ENCODE measurements at regions not wholly inside any gene's neighbourhood (a gene's known extent, or its start where the extent isn't known, plus 50 kb on each side); places are given as distances from the start of the nearest gene placed in this dataset.

- no TSS peak for BruUV-seq (replicated peaks)
- ChIA-PET CTCF (no interaction called here), POLR2A (ENCODE audit: unreplicated experiment) (no interaction called here)
- Histone ChIP-seq H4K91ac (ENCODE audit: insufficient read depth, low read depth, low read length) (no peak overlapping the region), H4K5ac (ENCODE audit: low read depth, low read length) (no peak overlapping the region), H3K79me1 (ENCODE audit: low read depth in 1 of 2, low read length in 2 of 2) (no peaks in the 10 kb centered on the region), H3K4me1 (ENCODE audit: control insufficient read depth, insufficient read depth, low read length) (no peaks in the 10 kb centered on the region), H3K4ac (ENCODE audit: low read depth, low read length) (no peak overlapping the region), H3K9me3 (ENCODE audit: control insufficient read depth, insufficient read depth, low read length) (no peaks in the 10 kb centered on the region), H4K20me1 (ENCODE audit: insufficient read depth, low read length) (no peaks in the 10 kb centered on the region), H2AK9ac (replicated peaks; ENCODE audit: low read depth, low read length, poor library complexity) (no peak overlapping the region), H3K9me1 (ENCODE audit: insufficient read depth, low read length) (no peaks in the 10 kb centered on the region), H2BK20ac (ENCODE audit: low read depth, low read length) (no peak overlapping the region), H3K27me3 (ENCODE audit: control insufficient read depth, insufficient read depth, low read length) (peaks cover 3% of the 10 kb centered on the region), H3K36me3 (ENCODE audit: control insufficient read depth, insufficient read depth, low read length) (no peaks in the 10 kb centered on the region), H2BK15ac (ENCODE audit: low read depth, low read length) (no peak overlapping the region), H3K56ac (ENCODE audit: extremely low read depth, insufficient read depth, low read length) (no peak overlapping the region), H3K9ac (ENCODE audit: low read depth, low read length) (no peak overlapping the region), H2AK5ac (ENCODE audit: low read depth, low read length) (no peak overlapping the region), H3K4me2 (ENCODE audit: low read depth, low read length) (no peak overlapping the region), H2BK5ac (ENCODE audit: low read depth, low read length, poor library complexity, severe bottlenecking) (no peak overlapping the region), H3K23ac (ENCODE audit: low read depth, low read length) (no peak overlapping the region), H2BK120ac (ENCODE audit: low read depth, low read length) (no peak overlapping the region), H2AFZ (replicated peaks; ENCODE audit: low read length, poor library complexity) (no peak overlapping the region), H4K8ac (ENCODE audit: low read depth in 2 of 2, low read length in 2 of 2) (no peak overlapping the region), H3K4me3 (ENCODE audit: insufficient read depth, low read depth, low read length) (no peak overlapping the region), H3K14ac (replicated peaks; ENCODE audit: low read depth, low read length) (no peak overlapping the region), H3K27ac (ENCODE audit: insufficient read depth, low read length) (no peak overlapping the region), H3K18ac (ENCODE audit: low read depth, low read length) (no peak overlapping the region)
- intact Hi-C loops (cut with micrococcal nuclease): no loop called here
- TF ChIP-seq NFE2L2 (IDR thresholded peaks at IDR 0.05; ENCODE audit: low read depth, low read length): no peak
- TF ChIP-seq POLR2A (IDR thresholded peaks at IDR 0.05; ENCODE audit: low read depth, low read length): no peak
- TF ChIP-seq CHD1 (IDR thresholded peaks at IDR 0.05; ENCODE audit: low read depth, low read length): no peak
- no peak for TF ChIP-seq MXI1 (IDR thresholded peaks at IDR 0.05; ENCODE audit: borderline replicate concordance, low read depth, low read length)
- ATAC-seq (ENCODE audit: low read depth) (no peak), DNase-seq (no peak)
- dilution Hi-C loops (cut with HindIII; ENCODE audit: low sequenced_read_pairs, unreplicated experiment): no loop called here
- in situ Hi-C loops (cut with MboI; ENCODE audit: low sequenced_read_pairs): no loop called here
- WGBS, 2 experiments (ENCODE audit: extremely low coverage in 2 of 2, insufficient read length in 1 of 2): 96% methylated on average over 15 of the region's 36 CpGs; no CpG with 5 or more reads in 1 of the 2 experiments
Observed at GRCh38 chr6:156630613-156631302, 146.4 kb upstream of the ARID1B start.
